Lower leg skin (tissue), 4 donors: ENCODE measurements at regions not wholly inside any gene's neighbourhood (a gene's known extent, or its start where the extent isn't known, plus 50 kb on each side); places are given as distances from the start of the nearest gene placed in this dataset.

ENCODE experiments used
- DNase-seq, 2 donors: peaks; one replicate each; pipeline ENCODE4 v3.0.0-alpha.2; 2019; ENCODE audit warnings: low spot score in 2 of 2
- H3K4me3 ChIP-seq: fragments of 200-600 bp; sonication (generic); 2 replicates; pipeline ENCODE4 v1.5.1; 2017; ENCODE audit warnings: mild to moderate bottlenecking, low read depth; ENCODE audit not compliant: poor library complexity, severe bottlenecking
- CTCF ChIP-seq, 3 donors: fragments of 450-650 bp; IDR thresholded peaks; one replicate each; pipeline ENCODE4 v1.5.1; 2016; ENCODE audit warnings: antibody characterized with exemption in 3 of 3, mild to moderate bottlenecking in 3 of 3, moderate library complexity in 2 of 3
- POLR2A ChIP-seq, 2 donors: fragments of 450-650 bp; IDR thresholded peaks; one replicate each; pipeline ENCODE4 v1.6.1; 2016 to 2017; ENCODE audit warnings: antibody characterized with exemption in 2 of 2, mild to moderate bottlenecking in 1 of 2, moderate library complexity in 1 of 2
- WGBS, 2 donors: methylation state at CpG; one replicate each; pipeline ENCODE4 v1.1.5; 2018; 5-methylcytosine and 5-hydroxymethylcytosine counted together
- intact Hi-C: fragments of 100-400 bp; cut with DNase I; formaldehyde crosslinking; loops from one replicate; pipeline ENCODE4 v1.15.0; 2023; ENCODE audit warnings: low total_unique reads

GRCh38 chr6:104404377-104404776, 455.3 kb downstream of the HACE1 start:
- intact Hi-C loops: no loop called here
- TF ChIP-seq CTCF (IDR thresholded peaks at IDR 0.05): no peak
- TF ChIP-seq POLR2A (IDR thresholded peaks at IDR 0.05): no peak
- DNase-seq: no peak
- WGBS, 2 donors: 51 to 55% methylated on average over 6 of the region's 6 CpGs
- H3K4me3 ChIP-seq: no peak overlapping the region

GRCh38 chr6:104402572-104402971, 457.1 kb downstream of the HACE1 start:
- intact Hi-C loops: no loop called here
- H3K4me3 ChIP-seq: no peak overlapping the region
- 45 to 63% methylated on average over 1 of the region's 1 CpG for WGBS, 2 donors
- TF ChIP-seq POLR2A (IDR thresholded peaks at IDR 0.05) (no peak), CTCF (IDR thresholded peaks at IDR 0.05) (no peak)
- DNase-seq: no peak

GRCh38 chr6:104401926-104402325, 457.8 kb downstream of the HACE1 start:
- no peak overlapping the region for H3K4me3 ChIP-seq
- DNase-seq: no peak
- 85 to 89% methylated on average over 5 of the region's 5 CpGs for WGBS, 2 donors
- no peak for TF ChIP-seq POLR2A (IDR thresholded peaks at IDR 0.05)
- intact Hi-C loops: no loop called here

- H3K4me3 ChIP-seq: no peak overlapping the region
- DNase-seq: no peak
- intact Hi-C loops: no loop called here
- 76 to 77% methylated on average over 5 of the region's 5 CpGs for WGBS, 2 donors
- TF ChIP-seq CTCF (IDR thresholded peaks at IDR 0.05) (no peak), POLR2A (IDR thresholded peaks at IDR 0.05) (no peak)
Measured at GRCh38 chr6:104400844-104401243, 458.9 kb downstream of the HACE1 start.

- intact Hi-C loops: no loop called here
Measured at GRCh38 chr6:104396077-104396476, 463.6 kb downstream of the HACE1 start.

GRCh38 chr6:104381907-104382306, 477.8 kb downstream of the HACE1 start:
- no peak for DNase-seq
- H3K4me3 ChIP-seq: no peak overlapping the region
- TF ChIP-seq POLR2A (IDR thresholded peaks at IDR 0.05) (no peak), CTCF (IDR thresholded peaks at IDR 0.05) (no peak)
- intact Hi-C loops: no loop called here
- 74 to 88% methylated on average over 2 of the region's 2 CpGs for WGBS, 2 donors

More at GRCh38 chr6:104396077-104396476, 463.6 kb downstream of the HACE1 start:
- no peak for DNase-seq
- H3K4me3 ChIP-seq: no peak overlapping the region
- no peak for TF ChIP-seq POLR2A (IDR thresholded peaks at IDR 0.05)
- no peak for TF ChIP-seq CTCF (IDR thresholded peaks at IDR 0.05)
- WGBS, 2 donors: 63 to 68% methylated on average over 3 of the region's 3 CpGs
